ENCODE measurements at regions not wholly inside any gene's neighbourhood (a gene's known extent, or its start where the extent isn't known, plus 50 kb on each side); places are given as distances from the start of the nearest gene placed in this dataset.

GRCh38 chr6:150715133-150715532 is 115.4 kb downstream of the PLEKHG1 start:
- no peak overlapping the region for H3K4me3 ChIP-seq (ENCODE audit: low read depth, low read length)
- DNase-seq (ENCODE audit: low read depth) = no peak
- no peak for TF ChIP-seq CTCF (IDR thresholded peaks at IDR 0.05; ENCODE audit: low read depth, low read length, missing control alignments)

GRCh38 chr6:150717419-150717818 is 117.7 kb downstream of the PLEKHG1 start:
- TF ChIP-seq CTCF (IDR thresholded peaks at IDR 0.05; ENCODE audit: low read depth, low read length, missing control alignments) = no peak
- no peak for DNase-seq (ENCODE audit: low read depth)
- no peak overlapping the region for H3K4me3 ChIP-seq (ENCODE audit: low read depth, low read length)

- no peak for TF ChIP-seq CTCF (IDR thresholded peaks at IDR 0.05; ENCODE audit: low read depth, low read length, missing control alignments)
- H3K4me3 ChIP-seq (ENCODE audit: low read depth, low read length) = no peak overlapping the region
- DNase-seq (ENCODE audit: low read depth) = no peak
Observed at GRCh38 chr6:150719099-150719766, 119.5 kb downstream of the PLEKHG1 start.

GRCh38 chr6:150719831-150720230 is 120.1 kb downstream of the PLEKHG1 start:
- no peak overlapping the region for H3K4me3 ChIP-seq (ENCODE audit: low read depth, low read length)
- DNase-seq (ENCODE audit: low read depth) = no peak
- TF ChIP-seq CTCF (IDR thresholded peaks at IDR 0.05; ENCODE audit: low read depth, low read length, missing control alignments) = no peak

GRCh38 chr6:150720774-150721233 is 121.1 kb downstream of the PLEKHG1 start:
- no peak overlapping the region for H3K4me3 ChIP-seq (ENCODE audit: low read depth, low read length)
- DNase-seq (ENCODE audit: low read depth) = peak; percentile 74

GRCh38 chr6:150721418-150722266 is 122.0 kb downstream of the PLEKHG1 start:
- DNase-seq (ENCODE audit: low read depth) = no peak
- no peak for TF ChIP-seq CTCF (IDR thresholded peaks at IDR 0.05; ENCODE audit: low read depth, low read length, missing control alignments)
- H3K4me3 ChIP-seq (ENCODE audit: low read depth, low read length) = no peak overlapping the region

More at GRCh38 chr6:150720774-150721233, 121.1 kb downstream of the PLEKHG1 start:
- peak; percentile 15 for TF ChIP-seq CTCF (IDR thresholded peaks at IDR 0.05; ENCODE audit: low read depth, low read length, missing control alignments)

Measured in GM12864 (cell line).